ENCODE measurements at regions not wholly inside any gene's neighbourhood (a gene's known extent, or its start where the extent isn't known, plus 50 kb on each side); places are given as distances from the start of the nearest gene placed in this dataset.

DNA sequence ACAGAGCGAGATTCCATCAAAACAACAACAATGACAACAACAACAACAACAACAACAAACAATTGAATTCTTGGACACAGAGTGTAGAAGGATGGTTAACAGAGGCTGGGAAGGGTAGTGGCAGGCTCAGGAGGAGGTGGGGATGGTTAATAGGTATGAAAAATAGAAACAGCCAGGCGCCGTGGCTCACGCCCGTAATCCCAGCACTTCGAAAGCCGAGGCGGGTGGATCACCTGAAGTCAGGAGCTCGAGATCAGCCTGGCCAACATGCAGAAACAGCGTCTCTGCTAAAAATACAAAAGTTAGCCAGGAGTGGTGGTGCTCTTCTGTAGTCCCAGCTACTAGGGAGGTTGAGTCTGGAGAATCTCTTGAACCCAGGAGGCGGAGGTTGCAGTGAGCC lies 122.9 kb upstream of the GRIA4 start:
- Histone ChIP-seq H3K27me3 (replicated peaks) (no peaks in the 10 kb centered on the region), H3K27ac (no peak overlapping the region), H3K36me3 (replicated peaks) (no peaks in the 10 kb centered on the region), H3K4me3 (ENCODE audit: low read depth, low read length) (no peak overlapping the region)
- in situ Hi-C loops (cut with HindIII; ENCODE audit: low pct_ligation_motif_present, low sequenced_read_pairs), result no loop called here
- TF ChIP-seq, protein P1, sequence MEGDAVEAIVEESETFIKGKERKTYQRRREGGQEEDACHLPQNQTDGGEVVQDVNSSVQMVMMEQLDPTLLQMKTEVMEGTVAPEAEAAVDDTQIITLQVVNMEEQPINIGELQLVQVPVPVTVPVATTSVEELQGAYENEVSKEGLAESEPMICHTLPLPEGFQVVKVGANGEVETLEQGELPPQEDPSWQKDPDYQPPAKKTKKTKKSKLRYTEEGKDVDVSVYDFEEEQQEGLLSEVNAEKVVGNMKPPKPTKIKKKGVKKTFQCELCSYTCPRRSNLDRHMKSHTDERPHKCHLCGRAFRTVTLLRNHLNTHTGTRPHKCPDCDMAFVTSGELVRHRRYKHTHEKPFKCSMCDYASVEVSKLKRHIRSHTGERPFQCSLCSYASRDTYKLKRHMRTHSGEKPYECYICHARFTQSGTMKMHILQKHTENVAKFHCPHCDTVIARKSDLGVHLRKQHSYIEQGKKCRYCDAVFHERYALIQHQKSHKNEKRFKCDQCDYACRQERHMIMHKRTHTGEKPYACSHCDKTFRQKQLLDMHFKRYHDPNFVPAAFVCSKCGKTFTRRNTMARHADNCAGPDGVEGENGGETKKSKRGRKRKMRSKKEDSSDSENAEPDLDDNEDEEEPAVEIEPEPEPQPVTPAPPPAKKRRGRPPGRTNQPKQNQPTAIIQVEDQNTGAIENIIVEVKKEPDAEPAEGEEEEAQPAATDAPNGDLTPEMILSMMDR (IDR thresholded peaks at IDR 0.05; ENCODE audit: low read depth, low read length, missing control alignments), result no peak
- DNase-seq, result no peak

DNA sequence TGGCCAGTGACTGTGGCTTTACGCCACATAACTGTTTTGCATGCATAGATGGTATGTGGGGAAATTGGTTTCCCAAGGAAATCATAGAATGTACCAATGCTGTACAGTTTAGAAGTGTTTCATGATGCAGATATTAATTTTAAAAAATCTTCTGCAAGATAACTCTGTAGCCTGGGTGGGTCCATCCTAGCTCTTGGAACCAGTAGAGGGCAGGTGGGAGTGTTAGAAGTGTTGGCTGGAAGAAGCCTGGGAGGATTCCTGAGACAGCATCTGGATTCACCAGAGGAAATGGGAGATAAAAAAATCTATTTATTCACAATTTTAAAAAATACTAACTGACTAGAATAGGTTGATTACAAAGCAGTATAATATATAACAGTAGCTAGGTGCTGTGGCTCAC lies 139.9 kb upstream of the GRIA4 start:
- Histone ChIP-seq H3K27ac (no peak overlapping the region), H3K36me3 (replicated peaks) (no peaks in the 10 kb centered on the region), H3K4me3 (ENCODE audit: low read depth, low read length) (no peak overlapping the region), H3K27me3 (replicated peaks) (no peaks in the 10 kb centered on the region)
- in situ Hi-C loops (cut with HindIII; ENCODE audit: low pct_ligation_motif_present, low sequenced_read_pairs), result no loop called here
- DNase-seq, result no peak
- TF ChIP-seq, protein P1 (IDR thresholded peaks at IDR 0.05; ENCODE audit: low read depth, low read length, missing control alignments), result no peak

DNA sequence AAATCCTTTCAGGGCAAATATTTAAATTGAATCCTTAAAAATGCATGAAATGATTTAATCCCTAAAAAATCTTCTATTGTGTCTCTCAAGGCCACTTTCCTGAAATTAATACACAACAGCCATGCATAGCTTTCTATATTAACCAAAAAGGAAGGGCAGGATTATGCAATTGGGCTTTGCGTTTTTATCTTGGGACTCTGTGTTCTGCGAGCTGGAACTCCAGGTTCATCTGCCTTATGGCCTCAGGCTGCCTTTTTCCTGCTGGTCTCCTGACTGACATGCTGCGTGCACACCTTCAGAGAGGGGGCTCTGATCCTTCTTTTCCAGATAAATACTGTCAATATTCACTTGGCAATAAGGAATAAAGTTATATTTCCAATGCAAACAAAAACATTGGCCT lies 141.7 kb upstream of the GRIA4 start:
- TF ChIP-seq, protein P1 (IDR thresholded peaks at IDR 0.05; ENCODE audit: low read depth, low read length, missing control alignments), result no peak
- in situ Hi-C loops (cut with HindIII; ENCODE audit: low pct_ligation_motif_present, low sequenced_read_pairs), result no loop called here
- DNase-seq, result no peak
- no peak overlapping the region for H3K27ac ChIP-seq
- no peaks in the 10 kb centered on the region for H3K27me3 ChIP-seq (replicated peaks)
- H3K4me3 ChIP-seq (ENCODE audit: low read depth, low read length), result no peak overlapping the region
- H3K36me3 ChIP-seq (replicated peaks), result no peaks in the 10 kb centered on the region

DNA sequence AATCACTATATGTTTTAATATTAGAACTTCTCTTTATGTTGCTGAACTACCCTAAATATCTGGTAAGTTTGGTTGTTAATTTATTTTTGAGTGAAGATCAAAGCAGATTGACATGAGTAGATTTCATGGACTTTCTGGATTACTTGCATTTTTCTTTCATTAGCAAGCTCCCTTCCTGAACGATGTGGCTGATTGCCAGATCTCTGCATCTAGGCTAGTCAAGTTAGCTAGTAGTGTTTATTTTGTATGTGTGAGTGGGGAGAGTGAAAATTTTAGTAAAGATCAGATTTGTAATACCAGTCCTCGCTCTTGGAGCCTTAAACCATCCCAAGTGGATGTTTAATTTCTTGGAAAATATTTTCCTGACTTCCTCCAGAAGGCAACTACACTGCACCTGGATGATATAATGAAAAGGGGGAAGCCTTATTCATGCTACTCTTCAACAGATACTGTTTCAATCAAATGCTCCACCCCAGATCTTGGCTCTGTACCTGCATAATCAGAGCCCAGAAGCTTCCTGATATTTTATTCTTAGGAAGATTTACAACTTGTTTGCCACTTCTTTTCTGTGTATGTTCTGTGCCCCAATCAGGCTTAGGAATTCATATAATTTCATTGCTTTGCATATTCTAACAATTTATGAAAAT lies 143.2 kb upstream of the GRIA4 start:
- in situ Hi-C loops (cut with HindIII; ENCODE audit: low pct_ligation_motif_present, low sequenced_read_pairs), result no loop called here
- H3K27ac ChIP-seq, result no peak overlapping the region
- H3K4me3 ChIP-seq (ENCODE audit: low read depth, low read length), result no peak overlapping the region
- DNase-seq, result peak; percentile 89
- no peaks in the 10 kb centered on the region for H3K27me3 ChIP-seq (replicated peaks)
- TF ChIP-seq, protein P1 (IDR thresholded peaks at IDR 0.05; ENCODE audit: low read depth, low read length, missing control alignments), result no peak
- H3K36me3 ChIP-seq (replicated peaks), result no peaks in the 10 kb centered on the region

DNA sequence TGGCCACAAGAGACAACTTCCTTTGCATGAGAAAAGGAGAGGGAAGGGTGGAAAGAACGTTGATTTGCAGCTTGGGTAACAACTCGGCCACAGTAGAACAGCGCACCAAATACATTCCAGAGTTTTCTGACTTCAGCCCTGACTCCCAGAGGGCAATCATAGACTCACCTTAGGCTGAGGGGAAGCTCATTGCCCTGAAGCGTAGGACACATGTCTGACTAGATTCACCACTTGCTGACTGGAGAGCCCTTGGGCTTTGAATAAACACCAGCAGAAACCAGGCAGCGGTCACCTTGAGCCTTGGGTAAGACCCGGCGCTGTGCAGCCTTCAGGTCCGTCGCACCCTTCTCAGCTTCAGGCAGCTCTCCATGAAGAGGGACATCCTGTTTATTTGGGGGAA lies 151.8 kb upstream of the GRIA4 start:
- Histone ChIP-seq H3K4me3 (ENCODE audit: low read depth, low read length) (no peak overlapping the region), H3K36me3 (replicated peaks) (no peaks in the 10 kb centered on the region), H3K27me3 (replicated peaks) (no peaks in the 10 kb centered on the region), H3K27ac (no peak overlapping the region)
- no peak for DNase-seq
- in situ Hi-C loops (cut with HindIII; ENCODE audit: low pct_ligation_motif_present, low sequenced_read_pairs), result no loop called here
- TF ChIP-seq, protein P1 (IDR thresholded peaks at IDR 0.05; ENCODE audit: low read depth, low read length, missing control alignments), result no peak

GRCh38 chr11:105456950-105457349 lies 152.9 kb upstream of the GRIA4 start:
- H3K4me3 ChIP-seq (ENCODE audit: low read depth, low read length), result no peak overlapping the region
- no peaks in the 10 kb centered on the region for H3K27me3 ChIP-seq (replicated peaks)
- in situ Hi-C loops (cut with HindIII; ENCODE audit: low pct_ligation_motif_present, low sequenced_read_pairs), result no loop called here
- TF ChIP-seq, protein P1 (IDR thresholded peaks at IDR 0.05; ENCODE audit: low read depth, low read length, missing control alignments), result peak; percentile 33
- H3K27ac ChIP-seq, result no peak overlapping the region
- DNase-seq, result no peak
- no peaks in the 10 kb centered on the region for H3K36me3 ChIP-seq (replicated peaks)
